ENCODE measurements at regions not wholly inside any gene's neighbourhood (a gene's known extent, or its start where the extent isn't known, plus 50 kb on each side); places are given as distances from the start of the nearest gene placed in this dataset.
A peak's percentile ranks its signal among the peaks of the same experiment; 100 is the strongest.

DNA sequence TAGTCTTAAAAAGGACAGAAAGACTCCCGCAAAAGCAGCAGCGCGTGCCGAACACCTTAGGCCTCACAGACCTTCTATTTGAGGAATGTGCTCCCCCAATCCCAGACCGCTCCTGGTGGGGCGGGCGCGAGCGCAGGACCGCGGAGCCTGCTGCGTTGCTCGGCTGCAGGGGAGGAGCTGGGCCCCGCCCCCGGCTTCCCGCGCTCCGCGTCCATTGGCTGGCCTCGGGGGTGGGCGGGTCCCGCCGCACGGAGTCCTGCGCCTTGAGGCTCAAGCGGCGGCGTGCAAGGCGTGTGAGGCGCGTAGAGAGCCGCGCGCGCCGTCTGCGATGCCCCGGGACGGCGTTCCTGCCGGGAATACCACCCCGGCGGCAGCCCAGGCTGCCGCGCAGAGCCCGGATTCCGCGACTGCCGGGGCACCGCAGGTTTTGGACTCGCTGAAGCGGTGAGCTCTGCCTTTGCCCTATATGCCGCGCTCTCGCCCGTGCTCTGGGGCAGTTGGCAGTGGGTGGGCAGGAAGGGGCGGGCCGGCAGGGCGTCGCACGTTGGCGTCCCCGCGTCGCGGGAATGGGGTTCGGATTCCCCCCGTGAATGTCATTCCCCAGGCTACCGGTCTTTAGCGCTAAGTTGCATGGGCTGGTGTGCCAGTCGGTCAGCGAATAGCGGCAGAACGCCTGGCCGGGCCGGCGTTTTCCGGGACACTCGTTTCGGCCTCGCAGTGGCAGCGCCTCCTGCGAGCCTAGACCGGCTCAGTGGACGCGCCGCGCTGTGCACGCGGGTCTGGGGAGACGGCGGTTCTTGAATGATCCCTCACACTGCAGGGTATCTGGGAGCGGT lies 49.6 kb upstream of the PAIP2B start (continued):
- TF ChIP-seq MAFG (CRISPR knock-in tag; IDR thresholded peaks at IDR 0.05) = no peak
- TF ChIP-seq ZNF205 (CRISPR knock-in tag; IDR thresholded peaks at IDR 0.05) = no peak
- TF ChIP-seq YEATS2 (CRISPR knock-in tag; IDR thresholded peaks at IDR 0.05; ENCODE audit: borderline replicate concordance) = peak; percentile 50; the same call in 1 of the 2 replicates
- TF ChIP-seq MIER3 (CRISPR knock-in tag; IDR thresholded peaks at IDR 0.05; ENCODE audit: borderline replicate concordance) = 0 out of 2 replicates have a peak, but pooled peaks have one; percentile 49
- TF ChIP-seq TP53 (CRISPR knock-in tag; conservative IDR thresholded peaks at IDR 0.05) = no peak
- TF ChIP-seq ZNF772 (CRISPR knock-in tag; IDR thresholded peaks at IDR 0.05) = 0 out of 2 replicates have a peak, but pooled peaks have one; percentile 70
- TF ChIP-seq RARA (CRISPR knock-in tag; IDR thresholded peaks at IDR 0.05) = peak; percentile 28; the same call in 1 of the 2 replicates
- no peak for TF ChIP-seq ATF1 (CRISPR knock-in tag; IDR thresholded peaks at IDR 0.05)
- TF ChIP-seq AHR (CRISPR knock-in tag; IDR thresholded peaks at IDR 0.05) = 0 out of 2 replicates have a peak, but pooled peaks have one; percentile 59
- TF ChIP-seq GTF2F1 (IDR thresholded peaks at IDR 0.05; ENCODE audit: low read length) = no peak
- no peak for TF ChIP-seq AGO1 (IDR thresholded peaks at IDR 0.05; ENCODE audit: low read depth, low read length, poor library complexity, severe bottlenecking)
- TF ChIP-seq ZNF30 (CRISPR knock-in tag; IDR thresholded peaks at IDR 0.05) = peak; percentile 87; the same call in 1 of the 2 replicates
- TF ChIP-seq FIP1L1 (IDR thresholded peaks at IDR 0.05; ENCODE audit: borderline replicate concordance, insufficient read depth, low read depth, low read length) = no peak
- TF ChIP-seq GABPB1 (CRISPR knock-in tag; IDR thresholded peaks at IDR 0.05) = peak; percentile 71; the same call in 1 of the 2 replicates
- peak; percentile 87 for TF ChIP-seq REL (CRISPR knock-in tag; conservative IDR thresholded peaks at IDR 0.05)
- TF ChIP-seq ZNF230 (CRISPR knock-in tag; IDR thresholded peaks at IDR 0.05) = peak; percentile 95
- no peak for TF ChIP-seq ZNF768 (CRISPR knock-in tag; IDR thresholded peaks at IDR 0.05)
- TF ChIP-seq ZNF546 (CRISPR knock-in tag; conservative IDR thresholded peaks at IDR 0.05) = peak; percentile 88; the same call in 1 of the 2 replicates
- TF ChIP-seq HMG20B (CRISPR knock-in tag; conservative IDR thresholded peaks at IDR 0.05) = no peak
- TF ChIP-seq MAZ (IDR thresholded peaks at IDR 0.05; ENCODE audit: borderline replicate concordance, low read depth, low read length) = no peak
- TF ChIP-seq MAZ (CRISPR knock-in tag; IDR thresholded peaks at IDR 0.05; ENCODE audit: low read depth) = peak; percentile 71; the same call in 1 of the 2 replicates
- no peak for TF ChIP-seq RBAK (CRISPR knock-in tag; IDR thresholded peaks at IDR 0.05)
- TF ChIP-seq MYC (CRISPR knock-in tag; IDR thresholded peaks at IDR 0.05; ENCODE audit: borderline replicate concordance) = no peak; the same call in 1 of the 2 replicates
- TF ChIP-seq RBM39 (IDR thresholded peaks at IDR 0.05; ENCODE audit: low read depth, low read length, poor library complexity, severe bottlenecking) = peak; percentile 31
- no peak for TF ChIP-seq ZBTB7A (CRISPR knock-in tag; IDR thresholded peaks at IDR 0.05)
- peak; percentile 95 for TF ChIP-seq TMF1 (CRISPR knock-in tag; IDR thresholded peaks at IDR 0.05; ENCODE audit: low read depth)
- TF ChIP-seq, protein P1, sequence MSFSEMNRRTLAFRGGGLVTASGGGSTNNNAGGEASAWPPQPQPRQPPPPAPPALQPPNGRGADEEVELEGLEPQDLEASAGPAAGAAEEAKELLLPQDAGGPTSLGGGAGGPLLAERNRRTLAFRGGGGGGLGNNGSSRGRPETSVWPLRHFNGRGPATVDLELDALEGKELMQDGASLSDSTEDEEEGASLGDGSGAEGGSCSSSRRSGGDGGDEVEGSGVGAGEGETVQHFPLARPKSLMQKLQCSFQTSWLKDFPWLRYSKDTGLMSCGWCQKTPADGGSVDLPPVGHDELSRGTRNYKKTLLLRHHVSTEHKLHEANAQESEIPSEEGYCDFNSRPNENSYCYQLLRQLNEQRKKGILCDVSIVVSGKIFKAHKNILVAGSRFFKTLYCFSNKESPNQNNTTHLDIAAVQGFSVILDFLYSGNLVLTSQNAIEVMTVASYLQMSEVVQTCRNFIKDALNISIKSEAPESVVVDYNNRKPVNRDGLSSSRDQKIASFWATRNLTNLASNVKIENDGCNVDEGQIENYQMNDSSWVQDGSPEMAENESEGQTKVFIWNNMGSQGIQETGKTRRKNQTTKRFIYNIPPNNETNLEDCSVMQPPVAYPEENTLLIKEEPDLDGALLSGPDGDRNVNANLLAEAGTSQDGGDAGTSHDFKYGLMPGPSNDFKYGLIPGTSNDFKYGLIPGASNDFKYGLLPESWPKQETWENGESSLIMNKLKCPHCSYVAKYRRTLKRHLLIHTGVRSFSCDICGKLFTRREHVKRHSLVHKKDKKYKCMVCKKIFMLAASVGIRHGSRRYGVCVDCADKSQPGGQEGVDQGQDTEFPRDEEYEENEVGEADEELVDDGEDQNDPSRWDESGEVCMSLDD (CRISPR knock-in tag; IDR thresholded peaks at IDR 0.05; ENCODE audit: borderline replicate concordance) = peak; percentile 76; the same call in 1 of the 2 replicates
- TF ChIP-seq ZNF775 (CRISPR knock-in tag; IDR thresholded peaks at IDR 0.05; ENCODE audit: borderline replicate concordance) = no peak
- no peak for TF ChIP-seq ZNF737 (CRISPR knock-in tag; IDR thresholded peaks at IDR 0.05; ENCODE audit: borderline replicate concordance)

Measured in HepG2 (cell line).